Fibroblast of mammary gland (primary cell): ENCODE measurements at regions not wholly inside any gene's neighbourhood (a gene's known extent, or its start where the extent isn't known, plus 50 kb on each side); places are given as distances from the start of the nearest gene placed in this dataset.
A peak's percentile ranks its signal among the peaks of the same experiment; 100 is the strongest.

Experiments
- DNase-seq: peaks from one replicate; pipeline ENCODE4 v3.0.0-alpha.2; 2010; ENCODE audit warnings: low read depth
- H3K4me3 ChIP-seq: 2 replicates; pipeline ENCODE4 v1.5.1; 2011; ENCODE audit warnings: low read depth, mild to moderate bottlenecking, low read length, moderate library complexity; ENCODE audit not compliant: control insufficient read depth
- CTCF ChIP-seq: conservative IDR thresholded peaks from 2 replicates; pipeline ENCODE4 v1.5.1; 2011; ENCODE audit warnings: low read depth, low read length, inconsistent platforms; ENCODE audit not compliant: control insufficient read depth, insufficient read depth

- DNase-seq, result no peak
- TF ChIP-seq CTCF, result no peak
Observed at GRCh38 chr3:106573605-106574004, 704.8 kb upstream of the CBLB start.

GRCh38 chr3:106575029-106575428 lies 706.2 kb upstream of the CBLB start:
- H3K4me3 ChIP-seq, result no peak overlapping the region
- no peak for TF ChIP-seq CTCF
- no peak for DNase-seq

More at GRCh38 chr3:106573605-106574004, 704.8 kb upstream of the CBLB start:
- no peak overlapping the region for H3K4me3 ChIP-seq

GRCh38 chr3:106577241-106577640 lies 708.4 kb upstream of the CBLB start:
- DNase-seq, result peak; percentile 55
- no peak overlapping the region for H3K4me3 ChIP-seq
- no peak for TF ChIP-seq CTCF

GRCh38 chr3:106578911-106579310 lies 710.1 kb upstream of the CBLB start:
- H3K4me3 ChIP-seq, result no peak overlapping the region
- no peak for TF ChIP-seq CTCF
- DNase-seq, result peak; percentile 60

- DNase-seq, result no peak
Observed at GRCh38 chr3:106582151-106582550, 713.3 kb upstream of the CBLB start.

GRCh38 chr3:106587551-106587950 lies 718.7 kb upstream of the CBLB start:
- no peak for TF ChIP-seq CTCF
- DNase-seq, result no peak
- no peak overlapping the region for H3K4me3 ChIP-seq

More at GRCh38 chr3:106582151-106582550, 713.3 kb upstream of the CBLB start:
- H3K4me3 ChIP-seq, result no peak overlapping the region
- no peak for TF ChIP-seq CTCF

- TF ChIP-seq CTCF, result no peak
- H3K4me3 ChIP-seq, result no peak overlapping the region
- no peak for DNase-seq
Observed at GRCh38 chr3:106588739-106589138, 719.9 kb upstream of the CBLB start.
